ENCODE measurements at regions not wholly inside any gene's neighbourhood (a gene's known extent, or its start where the extent isn't known, plus 50 kb on each side); places are given as distances from the start of the nearest gene placed in this dataset.

- Histone ChIP-seq H3K4me1 (ENCODE audit: insufficient read depth) (peaks cover 4% of the 10 kb centered on the region), H3K27me3 (no peaks in the 10 kb centered on the region), H3K27ac (no peak overlapping the region), H3K36me3 (no peaks in the 10 kb centered on the region), H3K9me3 (no peaks in the 10 kb centered on the region), H3K4me3 (no peak overlapping the region)
- DNase-seq: no peak
- 90 to 95% (median 93%) methylated on average over 8 of the region's 8 CpGs for WGBS, 3 donors
- intact Hi-C loops (cut with DNase I): no loop called here
- TF ChIP-seq EP300 (IDR thresholded peaks at IDR 0.05) (no peak), POLR2A (IDR thresholded peaks at IDR 0.05) (no peak)
- TF ChIP-seq, protein P1, sequence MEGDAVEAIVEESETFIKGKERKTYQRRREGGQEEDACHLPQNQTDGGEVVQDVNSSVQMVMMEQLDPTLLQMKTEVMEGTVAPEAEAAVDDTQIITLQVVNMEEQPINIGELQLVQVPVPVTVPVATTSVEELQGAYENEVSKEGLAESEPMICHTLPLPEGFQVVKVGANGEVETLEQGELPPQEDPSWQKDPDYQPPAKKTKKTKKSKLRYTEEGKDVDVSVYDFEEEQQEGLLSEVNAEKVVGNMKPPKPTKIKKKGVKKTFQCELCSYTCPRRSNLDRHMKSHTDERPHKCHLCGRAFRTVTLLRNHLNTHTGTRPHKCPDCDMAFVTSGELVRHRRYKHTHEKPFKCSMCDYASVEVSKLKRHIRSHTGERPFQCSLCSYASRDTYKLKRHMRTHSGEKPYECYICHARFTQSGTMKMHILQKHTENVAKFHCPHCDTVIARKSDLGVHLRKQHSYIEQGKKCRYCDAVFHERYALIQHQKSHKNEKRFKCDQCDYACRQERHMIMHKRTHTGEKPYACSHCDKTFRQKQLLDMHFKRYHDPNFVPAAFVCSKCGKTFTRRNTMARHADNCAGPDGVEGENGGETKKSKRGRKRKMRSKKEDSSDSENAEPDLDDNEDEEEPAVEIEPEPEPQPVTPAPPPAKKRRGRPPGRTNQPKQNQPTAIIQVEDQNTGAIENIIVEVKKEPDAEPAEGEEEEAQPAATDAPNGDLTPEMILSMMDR (IDR thresholded peaks at IDR 0.05): no peak
These were observed 241.7 kb downstream of the PIK3R1 start for GRCh38 chr5:68457285-68457684.

GRCh38 chr5:68458416-68459021, 243.0 kb downstream of the PIK3R1 start:
- whole genome bisulfite sequencing, 3 donors: 83 to 91% (median 85%) methylated on average over 3 of the region's 3 CpGs
- Histone ChIP-seq H3K27me3 (no peaks in the 10 kb centered on the region), H3K9me3 (no peaks in the 10 kb centered on the region), H3K4me3 (no peak overlapping the region), H3K27ac (no peak overlapping the region), H3K4me1 (ENCODE audit: insufficient read depth) (peaks cover 4% of the 10 kb centered on the region), H3K36me3 (no peaks in the 10 kb centered on the region)
- no peak for DNase-seq
- intact Hi-C loops (cut with DNase I): no loop called here
- TF ChIP-seq POLR2A (IDR thresholded peaks at IDR 0.05): no peak
- no peak for TF ChIP-seq EP300 (IDR thresholded peaks at IDR 0.05)
- TF ChIP-seq, protein P1 (IDR thresholded peaks at IDR 0.05): no peak

GRCh38 chr5:68459093-68459809, 243.7 kb downstream of the PIK3R1 start:
- intact Hi-C loops (cut with DNase I): no loop called here
- H3K27ac ChIP-seq: no peak overlapping the region
- H3K4me1 ChIP-seq (ENCODE audit: insufficient read depth): peaks cover 4% of the 10 kb centered on the region
- H3K36me3 ChIP-seq: no peaks in the 10 kb centered on the region
- TF ChIP-seq POLR2A (IDR thresholded peaks at IDR 0.05): no peak
- TF ChIP-seq EP300 (IDR thresholded peaks at IDR 0.05): no peak
- TF ChIP-seq, protein P1 (IDR thresholded peaks at IDR 0.05): no peak
- no peaks in the 10 kb centered on the region for H3K27me3 ChIP-seq
- H3K9me3 ChIP-seq: no peaks in the 10 kb centered on the region
- H3K4me3 ChIP-seq: no peak overlapping the region
- WGBS, 3 donors: 44 to 60% (median 53%) methylated on average over 3 of the region's 3 CpGs
- no peak for DNase-seq

DNA sequence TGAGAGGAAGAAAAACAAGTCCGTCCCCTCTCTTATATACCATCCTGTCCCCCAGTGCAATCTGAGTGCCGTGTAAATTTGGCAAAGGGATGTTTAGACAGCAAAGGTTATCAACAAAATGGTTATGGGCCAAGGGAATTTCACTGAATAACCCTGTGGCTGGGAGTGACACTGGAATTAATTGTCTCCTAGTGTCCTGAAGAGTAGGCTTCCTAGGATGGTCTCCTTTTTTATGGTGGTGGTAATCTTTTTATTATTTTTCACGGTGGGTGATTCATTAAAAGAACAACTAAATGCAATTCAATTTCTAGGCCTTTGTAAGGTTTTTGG, 244.2 kb downstream of the PIK3R1 start:
- H3K27ac ChIP-seq: no peak overlapping the region
- H3K9me3 ChIP-seq: no peaks in the 10 kb centered on the region
- no peak for DNase-seq
- H3K4me3 ChIP-seq: no peak overlapping the region
- H3K4me1 ChIP-seq (ENCODE audit: insufficient read depth): peaks cover 4% of the 10 kb centered on the region
- intact Hi-C loops (cut with DNase I): loop anchor here in 3 of 4 donors (10.0 kb wide), 3 partner anchors 185 to 505 kb away; no protein-coding TSS in a partner anchor
- TF ChIP-seq POLR2A (IDR thresholded peaks at IDR 0.05): no peak
- TF ChIP-seq EP300 (IDR thresholded peaks at IDR 0.05): no peak
- TF ChIP-seq, protein P1 (IDR thresholded peaks at IDR 0.05): no peak
- WGBS, 3 donors: 55 to 69% (median 65%) methylated on average over 3 of the region's 3 CpGs
- H3K36me3 ChIP-seq: no peaks in the 10 kb centered on the region
- H3K27me3 ChIP-seq: no peaks in the 10 kb centered on the region

Measured in ovary (tissue), 7 donors.